Gastroesophageal sphincter (tissue), 4 donors: ENCODE measurements at regions not wholly inside any gene's neighbourhood (a gene's known extent, or its start where the extent isn't known, plus 50 kb on each side); places are given as distances from the start of the nearest gene placed in this dataset.
"Not testable (repeated sequence)": the region's sequence is repeated elsewhere in the genome, so short reads cannot be mapped to it uniquely, and the experiment has no call there.

ENCODE experiments used
- ATAC-seq: fragments of 150-250 bp; one replicate; pipeline ENCODE4 v1.9.1; 2016; ENCODE audit warnings: mild to moderate bottlenecking, moderate library complexity
- H3K27ac ChIP-seq, 4 donors: fragments of 200-600 bp; sonication (generic) in 3 of 4; 1 replicate in 3 of 4; 2 replicates in 1 of 4; pipeline ENCODE4 v1.5.1; 2016 to 2019
- H3K27me3 ChIP-seq: fragments of 200-600 bp; sonication (generic); one replicate; pipeline ENCODE4 v1.5.1; 2019
- H3K36me3 ChIP-seq, 2 donors: fragments of 200-600 bp; sonication (generic); one replicate each; pipeline ENCODE4 v1.5.1; 2019; ENCODE audit warnings: control low read depth in 1 of 2
- H3K4me1 ChIP-seq, 3 donors: fragments of 200-600 bp; sonication (generic); 1 replicate in 2 of 3; 2 replicates in 1 of 3; pipeline ENCODE4 v1.5.1; 2016 to 2019; ENCODE audit warnings: control low read depth in 2 of 3
- H3K4me3 ChIP-seq, 2 donors: fragments of 200-600 bp; sonication (generic); one replicate each; pipeline ENCODE4 v1.5.1; 2019; ENCODE audit warnings: mild to moderate bottlenecking in 1 of 2, moderate library complexity in 1 of 2
- H3K9me3 ChIP-seq, 3 donors: fragments of 200-600 bp; sonication (generic); one replicate each; pipeline ENCODE4 v1.5.1; 2017 to 2019; ENCODE audit warnings: control low read depth in 2 of 3
- EP300 ChIP-seq: sonication (generic); formaldehyde crosslinking; IDR thresholded peaks from one replicate; pipeline ENCODE4 v1.6.1; 2017; ENCODE audit warnings: antibody characterized with exemption, mild to moderate bottlenecking
- POLR2A ChIP-seq, 2 donors: fragments of 450-650 bp; IDR thresholded peaks; one replicate each; pipeline ENCODE4 v1.6.1; 2017; ENCODE audit warnings: antibody characterized with exemption in 2 of 2, mild to moderate bottlenecking in 2 of 2, moderate library complexity in 1 of 2
- POLR2AphosphoS5 ChIP-seq: sonication (generic); formaldehyde crosslinking; IDR thresholded peaks from one replicate; pipeline ENCODE4 v1.6.1; 2017; ENCODE audit warnings: antibody characterized with exemption
- WGBS, 2 donors: methylation state at CpG; one replicate each; pipeline ENCODE4 v1.1.5; 2018; ENCODE audit warnings: low coverage in 1 of 2; 5-methylcytosine and 5-hydroxymethylcytosine counted together
- TF ChIP-seq, protein P1 (sequence below), 4 experiments: fragments of 200-600 bp in 2 of 4; fragments of 450-650 bp in 2 of 4; sonication (generic) in 1 of 4; IDR thresholded peaks; one replicate each; pipeline ENCODE4 v1.5.1; 2017 to 2019; ENCODE audit warnings: antibody characterized with exemption in 4 of 4, mild to moderate bottlenecking in 2 of 4, moderate library complexity in 2 of 4

DNA sequence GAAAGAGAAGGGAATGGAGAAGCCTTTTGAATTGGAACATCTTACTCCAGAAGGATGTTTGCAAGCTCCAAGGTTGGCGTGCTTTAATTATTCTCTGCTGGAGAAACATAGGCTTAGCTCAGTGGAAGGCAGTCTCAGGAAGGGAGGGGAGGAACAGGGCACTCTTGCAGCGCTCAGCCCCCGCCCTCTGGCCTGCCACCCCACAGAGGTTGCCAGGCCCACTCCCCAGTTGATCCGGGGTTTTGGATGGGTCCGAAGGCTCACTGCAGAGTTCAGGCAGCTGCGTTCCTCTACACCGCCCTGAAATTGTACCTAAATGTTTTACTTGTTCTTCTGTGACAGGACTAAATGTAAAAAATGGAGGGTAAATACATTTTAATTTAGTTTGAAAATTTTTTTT lies 155.2 kb upstream of the DTNBP1 start:
- Histone ChIP-seq H3K27me3 (peaks cover 11% of the 10 kb centered on the region), H3K9me3 (no peaks in the 10 kb centered on the region), H3K4me1 (no peaks in the 10 kb centered on the region), H3K27ac (no peak overlapping the region), H3K4me3 (no peak overlapping the region), H3K36me3 (no peaks in the 10 kb centered on the region)
- TF ChIP-seq POLR2A (IDR thresholded peaks at IDR 0.05), result no peak
- TF ChIP-seq EP300, result no peak
- TF ChIP-seq, protein P1, sequence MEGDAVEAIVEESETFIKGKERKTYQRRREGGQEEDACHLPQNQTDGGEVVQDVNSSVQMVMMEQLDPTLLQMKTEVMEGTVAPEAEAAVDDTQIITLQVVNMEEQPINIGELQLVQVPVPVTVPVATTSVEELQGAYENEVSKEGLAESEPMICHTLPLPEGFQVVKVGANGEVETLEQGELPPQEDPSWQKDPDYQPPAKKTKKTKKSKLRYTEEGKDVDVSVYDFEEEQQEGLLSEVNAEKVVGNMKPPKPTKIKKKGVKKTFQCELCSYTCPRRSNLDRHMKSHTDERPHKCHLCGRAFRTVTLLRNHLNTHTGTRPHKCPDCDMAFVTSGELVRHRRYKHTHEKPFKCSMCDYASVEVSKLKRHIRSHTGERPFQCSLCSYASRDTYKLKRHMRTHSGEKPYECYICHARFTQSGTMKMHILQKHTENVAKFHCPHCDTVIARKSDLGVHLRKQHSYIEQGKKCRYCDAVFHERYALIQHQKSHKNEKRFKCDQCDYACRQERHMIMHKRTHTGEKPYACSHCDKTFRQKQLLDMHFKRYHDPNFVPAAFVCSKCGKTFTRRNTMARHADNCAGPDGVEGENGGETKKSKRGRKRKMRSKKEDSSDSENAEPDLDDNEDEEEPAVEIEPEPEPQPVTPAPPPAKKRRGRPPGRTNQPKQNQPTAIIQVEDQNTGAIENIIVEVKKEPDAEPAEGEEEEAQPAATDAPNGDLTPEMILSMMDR (IDR thresholded peaks at IDR 0.05), result no peak
- no peak for TF ChIP-seq POLR2AphosphoS5
- ATAC-seq, result no peak
- 81 to 96% methylated on average over 4 to 5 of the region's 7 CpGs for WGBS, 2 donors

DNA sequence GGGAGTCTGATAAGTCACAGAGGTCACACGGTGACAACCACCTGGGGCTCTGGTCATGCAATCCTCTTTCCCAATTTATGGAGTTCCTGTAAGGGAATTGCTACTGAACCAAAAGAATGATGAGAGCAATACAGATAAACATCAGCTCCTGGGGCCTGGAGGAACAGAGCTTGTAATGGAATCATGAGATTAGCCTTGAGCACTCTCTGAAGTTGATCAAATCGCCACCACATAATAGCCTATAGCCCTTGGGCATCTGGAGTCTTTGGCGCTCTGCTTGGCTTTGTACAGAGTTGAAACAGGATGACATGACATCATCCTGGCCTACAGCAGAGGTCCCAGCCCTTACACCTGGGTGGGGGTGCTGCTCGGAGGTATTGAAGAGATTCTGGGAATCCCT lies 154.3 kb upstream of the DTNBP1 start:
- no peak overlapping the region for H3K27ac ChIP-seq
- WGBS, 2 donors, result 71 to 88% methylated on average over 1 to 4 of the region's 4 CpGs
- ATAC-seq, result no peak
- no peak overlapping the region for H3K4me3 ChIP-seq
- H3K4me1 ChIP-seq, result no peaks in the 10 kb centered on the region
- peaks cover 11% of the 10 kb centered on the region for H3K27me3 ChIP-seq
- no peak for TF ChIP-seq POLR2A (IDR thresholded peaks at IDR 0.05)
- TF ChIP-seq, protein P1 (IDR thresholded peaks at IDR 0.05), result no peak
- no peak for TF ChIP-seq EP300
- H3K36me3 ChIP-seq, result no peaks in the 10 kb centered on the region
- H3K9me3 ChIP-seq, result no peaks in the 10 kb centered on the region

DNA sequence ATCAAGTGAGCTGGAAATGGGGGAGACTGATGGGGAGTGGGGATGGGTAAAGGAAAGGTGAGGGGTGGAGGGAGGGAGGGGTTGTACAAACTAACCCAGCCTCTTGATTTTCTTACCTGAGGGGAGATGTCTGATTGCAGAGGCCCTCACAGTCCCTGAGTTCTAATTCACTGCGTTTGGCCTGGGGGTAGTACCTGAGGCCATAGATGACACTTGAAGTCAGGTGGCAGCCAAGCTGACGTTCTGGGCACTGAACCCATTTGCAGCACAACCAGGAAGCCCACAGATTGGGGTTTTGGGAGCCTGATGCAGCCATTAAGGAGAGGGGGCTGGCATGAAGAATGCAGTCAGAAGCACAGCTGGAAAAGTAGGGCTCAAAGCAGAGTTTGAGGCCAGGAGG lies 153.8 kb upstream of the DTNBP1 start:
- TF ChIP-seq, protein P1 (IDR thresholded peaks at IDR 0.05), result no peak
- no peak for TF ChIP-seq EP300
- no peak for TF ChIP-seq POLR2A (IDR thresholded peaks at IDR 0.05)
- TF ChIP-seq POLR2AphosphoS5, result no peak
- WGBS, 2 donors, result 80 to 83% methylated on average over 1 to 2 of the region's 2 CpGs
- no peaks in the 10 kb centered on the region for H3K9me3 ChIP-seq

DNA sequence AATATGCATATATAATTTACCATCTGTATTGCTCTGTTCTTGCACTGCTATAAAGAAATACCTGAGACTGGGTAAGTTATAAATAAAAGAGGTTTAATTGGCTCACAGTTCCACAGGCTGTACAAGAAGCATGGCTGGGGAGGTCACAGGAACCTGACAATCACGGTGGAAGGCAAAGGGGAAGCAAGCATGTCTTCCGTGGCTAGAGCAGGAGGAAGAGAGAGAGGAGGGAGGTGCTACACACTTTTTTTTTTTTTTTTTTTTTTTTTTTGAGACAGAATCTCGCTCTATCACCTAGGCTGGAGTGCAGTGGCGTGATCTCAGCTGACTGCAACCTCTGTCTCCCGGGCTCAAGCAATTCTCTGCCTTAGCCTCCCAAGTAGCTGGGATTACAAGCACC lies 150.9 kb upstream of the DTNBP1 start:
- H3K36me3 ChIP-seq, ATAC-seq, H3K27ac ChIP-seq, H3K27me3 ChIP-seq, H3K4me3 ChIP-seq, H3K4me1 ChIP-seq, H3K9me3 ChIP-seq: not testable (repeated sequence)
- 62 to 83% methylated on average over 4 to 5 of the region's 5 CpGs for WGBS, 2 donors

More for the DNA sequence above, 153.8 kb upstream of the DTNBP1 start:
- no peak for ATAC-seq
- H3K27ac ChIP-seq, result no peak overlapping the region
- H3K36me3 ChIP-seq, result no peaks in the 10 kb centered on the region
- H3K4me1 ChIP-seq, result no peaks in the 10 kb centered on the region
- peaks cover 11% of the 10 kb centered on the region for H3K27me3 ChIP-seq
- H3K4me3 ChIP-seq, result no peak overlapping the region

DNA sequence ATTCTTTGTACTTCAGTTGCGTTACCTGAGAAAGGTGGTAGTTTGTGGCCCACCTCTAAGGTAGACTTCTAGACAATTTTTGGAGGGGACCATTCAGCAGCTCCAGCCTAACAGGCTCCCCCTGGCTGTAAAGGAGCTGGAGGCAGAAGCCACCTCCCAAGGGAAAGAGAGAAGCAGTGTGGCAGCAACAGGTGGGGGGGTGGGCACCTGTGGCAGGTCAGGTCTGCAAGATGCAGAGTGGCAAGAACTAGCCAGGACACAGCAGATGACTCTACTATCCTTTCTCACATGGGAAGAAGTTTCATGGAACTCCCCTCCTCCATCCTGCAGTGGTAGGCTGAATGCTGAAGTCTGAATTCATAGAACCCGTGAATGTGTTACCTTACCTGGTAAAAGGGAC lies 148.3 kb upstream of the DTNBP1 start:
- H3K27me3 ChIP-seq, result no peaks in the 10 kb centered on the region
- H3K4me3 ChIP-seq, result no peak overlapping the region
- TF ChIP-seq POLR2AphosphoS5 (no peak), EP300 (no peak), POLR2A (IDR thresholded peaks at IDR 0.05) (no peak)
- TF ChIP-seq, protein P1 (IDR thresholded peaks at IDR 0.05), result no peak
- H3K9me3 ChIP-seq, result no peaks in the 10 kb centered on the region
- no peak for ATAC-seq
- H3K36me3 ChIP-seq, result no peaks in the 10 kb centered on the region
- no peak overlapping the region for H3K27ac ChIP-seq
- H3K4me1 ChIP-seq, result no peaks in the 10 kb centered on the region
- 90 to 100% methylated on average over 1 to 2 of the region's 2 CpGs for WGBS, 2 donors

DNA sequence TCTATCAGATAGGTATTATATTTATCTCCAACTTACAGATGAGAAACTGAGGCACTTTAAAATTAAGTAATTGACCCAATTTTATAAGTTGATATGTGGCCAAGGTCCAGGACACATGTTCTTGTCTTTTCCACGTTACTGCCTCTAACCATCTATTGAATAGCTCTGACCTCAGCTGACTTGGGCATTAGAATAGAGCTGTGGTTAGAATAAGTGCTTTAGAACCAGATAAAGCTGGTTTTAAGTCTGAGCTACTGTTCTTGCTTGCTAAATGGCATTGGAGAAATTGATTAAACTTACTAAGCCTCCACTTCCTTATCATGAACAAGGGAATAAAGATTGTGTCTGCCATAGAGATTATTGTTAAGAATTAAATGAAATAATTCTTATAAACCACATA lies 147.8 kb upstream of the DTNBP1 start:
- ATAC-seq, result no peak
- Histone ChIP-seq H3K4me3 (no peak overlapping the region), H3K27me3 (no peaks in the 10 kb centered on the region), H3K9me3 (no peaks in the 10 kb centered on the region), H3K27ac (no peak overlapping the region), H3K36me3 (no peaks in the 10 kb centered on the region), H3K4me1 (no peaks in the 10 kb centered on the region)
- no peak for TF ChIP-seq POLR2A (IDR thresholded peaks at IDR 0.05)
- no peak for TF ChIP-seq POLR2AphosphoS5
- TF ChIP-seq, protein P1 (IDR thresholded peaks at IDR 0.05), result no peak
- TF ChIP-seq EP300, result no peak
- WGBS, 2 donors, result 36 to 55% methylated on average over 1 of the region's 1 CpG
